Fibroblast of pulmonary artery (primary cell): ENCODE measurements at regions not wholly inside any gene's neighbourhood (a gene's known extent, or its start where the extent isn't known, plus 50 kb on each side); places are given as distances from the start of the nearest gene placed in this dataset.

Experiments used
- DNase-seq: peaks from one replicate; pipeline ENCODE4 v3.0.0-alpha.2; 2010; ENCODE audit warnings: low read depth
- H3K4me3 ChIP-seq: replicated peaks from 2 replicates; pipeline ENCODE4 v1.5.1; 2011; ENCODE audit warnings: low read depth, mild to moderate bottlenecking, control low read depth, low read length, moderate library complexity
- CTCF ChIP-seq: IDR thresholded peaks from 2 replicates; pipeline ENCODE4 v1.5.1; 2011; ENCODE audit warnings: mild to moderate bottlenecking, control low read depth, low read length, inconsistent platforms; ENCODE audit errors: missing control alignments

GRCh38 chr7:135731-136645 lies 56.4 kb upstream of the FAM20C start:
- DNase-seq: no peak
- H3K4me3 ChIP-seq: no peak overlapping the region
- no peak for TF ChIP-seq CTCF

- no peak for TF ChIP-seq CTCF
- no peak overlapping the region for H3K4me3 ChIP-seq
- no peak for DNase-seq
Observed at GRCh38 chr7:137094-137891, 55.1 kb upstream of the FAM20C start.

GRCh38 chr7:139131-139530 lies 53.2 kb upstream of the FAM20C start:
- no peak for DNase-seq
- no peak for TF ChIP-seq CTCF
- no peak overlapping the region for H3K4me3 ChIP-seq

GRCh38 chr7:139561-140243 lies 52.7 kb upstream of the FAM20C start:
- H3K4me3 ChIP-seq: no peak overlapping the region
- TF ChIP-seq CTCF: no peak
- no peak for DNase-seq

- no peak for TF ChIP-seq CTCF
- H3K4me3 ChIP-seq: no peak overlapping the region
- DNase-seq: no peak
Observed at GRCh38 chr7:140996-141395, 51.4 kb upstream of the FAM20C start.

GRCh38 chr7:142248-142941 lies 50.0 kb upstream of the FAM20C start:
- H3K4me3 ChIP-seq: no peak overlapping the region
- DNase-seq: no peak

More at GRCh38 chr7:142248-142941, 50.0 kb upstream of the FAM20C start:
- TF ChIP-seq CTCF: no peak
